ENCODE measurements at regions not wholly inside any gene's neighbourhood (a gene's known extent, or its start where the extent isn't known, plus 50 kb on each side); places are given as distances from the start of the nearest gene placed in this dataset.

DNA sequence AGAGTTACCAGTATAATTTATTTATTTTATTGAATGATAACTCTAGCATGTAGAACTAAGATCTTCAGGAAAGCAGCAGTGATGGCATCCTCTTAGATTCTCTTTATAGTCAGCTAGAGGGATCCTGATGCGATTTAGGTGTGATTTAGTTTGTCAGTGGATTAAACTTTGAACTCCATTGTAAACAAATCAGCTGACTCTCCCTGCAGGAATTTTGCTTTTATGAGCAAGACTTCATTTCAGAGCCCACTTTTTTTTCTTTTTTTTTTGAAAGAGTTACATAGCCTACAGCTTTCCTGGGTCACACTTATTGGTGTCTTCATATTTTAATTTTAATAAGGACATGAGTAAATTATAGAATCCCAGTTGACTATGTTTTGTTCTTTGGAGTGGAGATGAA is 93.8 kb upstream of the SEMA6A start:
- no peak for ATAC-seq
- CTCF ChIA-PET, result no interaction called here

DNA sequence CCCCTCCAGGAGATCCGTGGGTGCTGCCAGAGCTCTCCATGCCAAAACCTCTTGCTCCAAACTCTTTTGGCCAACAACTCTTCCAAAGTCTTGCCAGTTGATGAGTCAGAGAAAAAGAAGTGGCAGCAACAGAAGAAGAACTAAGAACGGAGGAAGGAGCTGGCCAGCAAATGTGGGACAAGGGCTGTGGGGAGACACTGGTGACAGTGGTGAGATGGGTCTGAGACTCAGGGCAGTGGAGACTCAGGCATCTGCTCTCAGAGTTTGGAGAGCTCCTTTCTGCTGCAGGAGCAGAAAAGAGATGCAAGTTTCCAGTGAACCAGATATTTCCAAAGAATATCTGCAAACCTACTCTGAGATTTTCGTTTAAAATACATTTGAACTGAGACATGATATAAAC is 92.3 kb upstream of the SEMA6A start:
- no peaks in the 10 kb centered on the region for H3K36me3 Mint-ChIP-seq (ENCODE audit: low read depth)
- intact Hi-C loops (cut with micrococcal nuclease), result no loop called here

More for the DNA sequence above, 93.8 kb upstream of the SEMA6A start:
- Mint-ChIP-seq H3K9me3 (no peaks in the 10 kb centered on the region), H3K27ac (no peak overlapping the region), H3K4me1 (ENCODE audit: low read depth) (no peaks in the 10 kb centered on the region), H3K27me3 (peaks cover 4% of the 10 kb centered on the region), H3K4me3 (no peak overlapping the region), H3K36me3 (ENCODE audit: low read depth) (no peaks in the 10 kb centered on the region)
- no peak for DNase-seq
- TF ChIP-seq, protein P1, sequence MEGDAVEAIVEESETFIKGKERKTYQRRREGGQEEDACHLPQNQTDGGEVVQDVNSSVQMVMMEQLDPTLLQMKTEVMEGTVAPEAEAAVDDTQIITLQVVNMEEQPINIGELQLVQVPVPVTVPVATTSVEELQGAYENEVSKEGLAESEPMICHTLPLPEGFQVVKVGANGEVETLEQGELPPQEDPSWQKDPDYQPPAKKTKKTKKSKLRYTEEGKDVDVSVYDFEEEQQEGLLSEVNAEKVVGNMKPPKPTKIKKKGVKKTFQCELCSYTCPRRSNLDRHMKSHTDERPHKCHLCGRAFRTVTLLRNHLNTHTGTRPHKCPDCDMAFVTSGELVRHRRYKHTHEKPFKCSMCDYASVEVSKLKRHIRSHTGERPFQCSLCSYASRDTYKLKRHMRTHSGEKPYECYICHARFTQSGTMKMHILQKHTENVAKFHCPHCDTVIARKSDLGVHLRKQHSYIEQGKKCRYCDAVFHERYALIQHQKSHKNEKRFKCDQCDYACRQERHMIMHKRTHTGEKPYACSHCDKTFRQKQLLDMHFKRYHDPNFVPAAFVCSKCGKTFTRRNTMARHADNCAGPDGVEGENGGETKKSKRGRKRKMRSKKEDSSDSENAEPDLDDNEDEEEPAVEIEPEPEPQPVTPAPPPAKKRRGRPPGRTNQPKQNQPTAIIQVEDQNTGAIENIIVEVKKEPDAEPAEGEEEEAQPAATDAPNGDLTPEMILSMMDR (IDR thresholded peaks at IDR 0.05), result no peak
- intact Hi-C loops (cut with micrococcal nuclease), result no loop called here
- POLR2A ChIA-PET, result no interaction called here

DNA sequence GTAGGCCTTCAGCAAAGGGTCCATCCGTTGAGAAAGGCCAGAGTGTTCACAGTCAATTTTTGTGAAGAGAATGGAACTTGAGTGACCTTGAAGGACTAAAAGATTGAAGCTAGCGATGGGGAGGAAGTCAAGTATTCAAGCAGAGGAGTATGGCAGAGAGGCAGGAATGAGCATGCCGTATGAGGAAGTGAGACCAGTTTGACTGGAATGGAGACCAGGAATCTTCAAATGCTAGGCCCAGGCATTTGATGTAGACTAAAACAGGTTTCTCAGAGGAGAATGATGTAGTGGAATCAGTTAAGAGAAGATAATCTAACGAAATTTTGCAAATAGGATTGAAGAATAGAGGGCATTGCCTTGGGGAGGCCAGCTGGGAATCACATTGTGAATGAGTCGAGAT is 90.4 kb upstream of the SEMA6A start:
- H3K27ac Mint-ChIP-seq, result no peak overlapping the region
- no peaks in the 10 kb centered on the region for H3K9me3 Mint-ChIP-seq
- ChIA-PET CTCF (no interaction called here), POLR2A (no interaction called here)
- no peak for DNase-seq
- H3K27me3 Mint-ChIP-seq, result peaks cover 3% of the 10 kb centered on the region
- intact Hi-C loops (cut with micrococcal nuclease), result no loop called here
- H3K36me3 Mint-ChIP-seq (ENCODE audit: low read depth), result no peaks in the 10 kb centered on the region
- H3K4me1 Mint-ChIP-seq (ENCODE audit: low read depth), result no peaks in the 10 kb centered on the region
- no peak for ATAC-seq
- H3K4me3 Mint-ChIP-seq, result no peak overlapping the region
- TF ChIP-seq, protein P1 (IDR thresholded peaks at IDR 0.05), result no peak

More for the DNA sequence above, 92.3 kb upstream of the SEMA6A start:
- Mint-ChIP-seq H3K9me3 (no peaks in the 10 kb centered on the region), H3K27me3 (peaks cover 4% of the 10 kb centered on the region), H3K27ac (no peak overlapping the region), H3K4me1 (ENCODE audit: low read depth) (no peaks in the 10 kb centered on the region), H3K4me3 (no peak overlapping the region)
- TF ChIP-seq, protein P1 (IDR thresholded peaks at IDR 0.05), result no peak
- ATAC-seq, result no peak
- ChIA-PET CTCF (no interaction called here), POLR2A (no interaction called here)
- DNase-seq, result no peak

DNA sequence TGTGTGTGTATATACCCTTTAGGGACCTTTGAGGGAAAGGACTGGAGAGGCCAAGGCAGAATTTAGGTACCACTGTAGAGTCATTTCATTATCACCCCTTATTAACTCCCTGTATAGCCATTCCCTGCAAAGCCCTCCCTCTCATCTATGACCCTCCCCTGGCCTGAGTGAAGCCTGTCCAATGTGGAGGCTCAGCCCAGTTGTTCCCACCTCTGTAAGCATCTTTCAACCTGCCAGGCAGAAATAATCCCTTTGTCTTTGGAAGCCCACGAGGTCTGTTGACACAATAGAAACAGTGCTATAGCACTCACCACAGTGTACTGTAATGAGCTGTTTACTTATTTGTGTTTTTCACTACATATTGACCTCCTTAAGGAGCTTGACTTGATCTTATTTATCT is 88.5 kb upstream of the SEMA6A start:
- ChIA-PET CTCF (no interaction called here), POLR2A (no interaction called here)
- Mint-ChIP-seq H3K36me3 (ENCODE audit: low read depth) (no peaks in the 10 kb centered on the region), H3K9me3 (no peaks in the 10 kb centered on the region), H3K27me3 (peaks cover 3% of the 10 kb centered on the region), H3K4me3 (no peak overlapping the region), H3K27ac (no peak overlapping the region), H3K4me1 (ENCODE audit: low read depth) (no peaks in the 10 kb centered on the region)
- TF ChIP-seq, protein P1 (IDR thresholded peaks at IDR 0.05), result no peak
- intact Hi-C loops (cut with micrococcal nuclease), result no loop called here
- no peak for ATAC-seq
- DNase-seq, result no peak

DNA sequence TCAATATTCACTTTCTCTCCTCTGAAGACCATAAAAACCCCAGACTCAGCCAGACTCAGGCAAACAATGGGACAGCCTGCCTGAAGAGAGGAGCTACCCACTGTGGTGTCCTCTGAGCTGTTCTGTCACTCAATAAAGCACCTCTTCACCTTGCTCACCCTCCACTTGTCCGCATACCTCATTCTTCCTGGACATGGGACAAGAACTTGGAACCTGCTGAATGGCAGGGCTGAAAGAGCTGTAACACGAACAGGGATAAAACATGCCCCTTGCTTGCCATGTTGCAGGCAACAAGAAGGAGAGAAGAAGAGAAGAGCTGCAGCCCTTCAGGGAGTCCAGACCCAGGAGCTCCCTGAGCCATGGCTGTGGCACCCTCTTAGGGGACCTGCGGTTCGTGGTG is 86.8 kb upstream of the SEMA6A start:
- ChIA-PET POLR2A (no interaction called here), CTCF (no interaction called here)
- TF ChIP-seq, protein P1 (IDR thresholded peaks at IDR 0.05), result no peak
- Mint-ChIP-seq H3K4me1 (ENCODE audit: low read depth) (no peaks in the 10 kb centered on the region), H3K27me3 (peaks cover 5% of the 10 kb centered on the region), H3K4me3 (no peak overlapping the region), H3K27ac (no peak overlapping the region), H3K36me3 (ENCODE audit: low read depth) (no peaks in the 10 kb centered on the region), H3K9me3 (no peaks in the 10 kb centered on the region)
- intact Hi-C loops (cut with micrococcal nuclease), result no loop called here
- ATAC-seq, result no peak
- no peak for DNase-seq
